K562 (cell line): ENCODE measurements at regions not wholly inside any gene's neighbourhood (a gene's known extent, or its start where the extent isn't known, plus 50 kb on each side); places are given as distances from the start of the nearest gene placed in this dataset.

Source experiments
- ATAC-seq: fragments of 200-7000 bp; cut with Tn5 transposase; 3 replicates; pipeline ENCODE4 v1.9.1; 2020; ENCODE audit warnings: moderate library complexity
- BruUV-seq: library from RNA; stranded (reverse); fragments of 400-500 nt; replicated peaks from 2 replicates; lab custom pipeline; 2021; lab: Mats Ljungman, UMichigan
- CTCF ChIA-PET: fragments of 300-600 bp; formaldehyde crosslinking; extraction: SDS; loops from one replicate; lab custom pipeline; 2021; ENCODE audit warnings: low intra/inter-chr PET ratio; lab: Yijun Ruan, JAX
- POLR2A ChIA-PET: fragments of 300-600, 350-650 bp; sonication (Branson Sonifier 250); formaldehyde crosslinking; extraction: SDS; loops from one replicate; lab custom pipeline; 2021; ENCODE audit warnings: antibody characterized with exemption, inconsistent platforms; lab: Yijun Ruan, JAX
- DNase-seq, 4 experiments: peaks; one replicate each; pipeline versions ENCODE4 v3.0.0 to v3.0.0-alpha.2; 2011 to 2018; ENCODE audit warnings: low spot score in 3 of 4, mixed read lengths in 3 of 4; ENCODE audit errors: extremely low read depth in 1 of 4
- FAIRE-seq: peaks from 2 replicates; lab custom pipeline; 2011; peaks lifted over from hg19 to GRCh38; lab: Jason Lieb, UNC
- H2AFZ ChIP-seq: 2 replicates; pipeline ENCODE4 v1.6.0; 2011; ENCODE audit warnings: low read depth, low read length, control low read depth, inconsistent platforms
- H3K27ac ChIP-seq: fragments of 200-600 bp; 3 replicates; pipeline ENCODE4 v1.8.0; 2011; ENCODE audit warnings: low read depth, mild to moderate bottlenecking, control low read depth, inconsistent platforms, low read length, moderate library complexity, mixed read lengths; ENCODE audit errors: extremely low read depth
- H3K27me3 ChIP-seq, 2 experiments: fragments of 300-600 bp in 1 of 2; 2 replicates in 1 of 2; 3 replicates in 1 of 2; pipeline versions ENCODE4 v1.6.0 to v1.8.0; 2011; ENCODE audit warnings: inconsistent platforms in 2 of 2, low read length in 2 of 2, mild to moderate bottlenecking in 1 of 2, mixed read lengths in 1 of 2, moderate library complexity in 1 of 2; ENCODE audit not compliant: control insufficient read depth in 2 of 2, insufficient read depth in 2 of 2
- H3K36me3 ChIP-seq: fragments of 300-600 bp; 3 replicates; pipeline ENCODE4 v1.8.0; 2011; ENCODE audit warnings: mild to moderate bottlenecking, low read length, inconsistent platforms; ENCODE audit not compliant: control insufficient read depth, insufficient read depth
- H3K4me1 ChIP-seq, 2 experiments: fragments of 200-600 bp in 1 of 2; replicated peaks in 1 of 2; 2 replicates in 1 of 2; 3 replicates in 1 of 2; pipeline versions ENCODE4 v1.5.1 to v1.8.0; 2011; ENCODE audit warnings: inconsistent platforms in 2 of 2, low read length in 2 of 2, mild to moderate bottlenecking in 1 of 2, mixed read lengths in 1 of 2, moderate library complexity in 1 of 2; ENCODE audit not compliant: control insufficient read depth in 2 of 2, insufficient read depth in 2 of 2
- H3K4me2 ChIP-seq: 2 replicates; pipeline ENCODE4 v1.6.1; 2011; ENCODE audit warnings: low read length, control low read depth, inconsistent platforms, mixed read lengths; ENCODE audit not compliant: insufficient read depth
- H3K4me3 ChIP-seq: fragments of 200-600 bp; sonication (generic), shearing (Covaris generic); 2 replicates; pipeline ENCODE4 v1.5.1; 2016; ENCODE audit warnings: control low read depth, inconsistent platforms
- H3K79me2 ChIP-seq: fragments of 200-600 bp; 3 replicates; pipeline ENCODE4 v1.8.0; 2011; ENCODE audit warnings: low read length, inconsistent platforms; ENCODE audit not compliant: control insufficient read depth, insufficient read depth
- H3K9ac ChIP-seq, 2 experiments: 2 replicates each; pipeline versions ENCODE4 v1.6.0 to v1.6.1; 2011; ENCODE audit warnings: low read depth in 2 of 2, low read length in 2 of 2, control low read depth in 1 of 2, inconsistent platforms in 1 of 2, mild to moderate bottlenecking in 1 of 2, mixed read lengths in 1 of 2; ENCODE audit not compliant: insufficient read depth in 1 of 2
- H3K9me1 ChIP-seq: one replicate; pipeline ENCODE4 v1.6.0; 2011; ENCODE audit warnings: inconsistent platforms, mild to moderate bottlenecking, low read length, moderate library complexity; ENCODE audit not compliant: control insufficient read depth, insufficient read depth
- H3K9me3 ChIP-seq: replicated peaks from 2 replicates; pipeline ENCODE4 v1.5.1; 2011; ENCODE audit warnings: low read depth, low read length, inconsistent platforms; ENCODE audit not compliant: control insufficient read depth, insufficient read depth
- H4K20me1 ChIP-seq: replicated peaks from 2 replicates; pipeline ENCODE4 v1.6.1; 2011; ENCODE audit warnings: low read length, inconsistent platforms, mixed read lengths; ENCODE audit not compliant: control insufficient read depth, insufficient read depth
- ELF4 ChIP-seq: fragments of 450-650 bp; formaldehyde crosslinking; IDR thresholded peaks from 2 replicates; pipeline ENCODE4 v1.4.0; 2022; ENCODE audit warnings: missing genetic modification characterization
- PHF21A ChIP-seq: fragments of 450-650 bp; IDR thresholded peaks from 2 replicates; pipeline ENCODE4 v1.6.1; 2017; ENCODE audit warnings: low read depth, borderline replicate concordance
- RNF2 ChIP-seq: sonication (generic); IDR thresholded peaks from 2 replicates; pipeline ENCODE4 v1.6.1; 2016
- U2AF1 ChIP-seq: fragments of 200-400 bp; formaldehyde crosslinking; optimal IDR thresholded peaks from 2 replicates; pipeline ENCODE3; 2017; ENCODE audit warnings: mild to moderate bottlenecking, low read depth, low read length, moderate library complexity
- ZNF253 ChIP-seq: fragments of 250-450 bp; sonication (Bioruptor Pico); conservative IDR thresholded peaks from 2 replicates; pipeline ENCODE4 v1.6.1; 2021; ENCODE audit warnings: mild to moderate bottlenecking
- WGBS: fragments of 100-300 bp; shearing (Covaris generic); methylation state at CpG from one replicate; pipeline ENCODE4 v1.1.6; 2016; ENCODE audit warnings: low coverage, mixed read lengths; ENCODE audit not compliant: insufficient coverage; ENCODE audit errors: missing lambda C conversion rate; 5-methylcytosine and 5-hydroxymethylcytosine counted together
- in situ Hi-C: fragments of 300-500 bp; cut with MboI; formaldehyde crosslinking; loops from 4 replicates; pipeline ENCODE4 v1.15.0; 2018; ENCODE audit warnings: inconsistent platforms, mixed read lengths
- intact Hi-C: fragments of 100-400 bp; cut with micrococcal nuclease; formaldehyde crosslinking; loops from 2 replicates; pipeline ENCODE4 v1.14.2; 2022

DNA sequence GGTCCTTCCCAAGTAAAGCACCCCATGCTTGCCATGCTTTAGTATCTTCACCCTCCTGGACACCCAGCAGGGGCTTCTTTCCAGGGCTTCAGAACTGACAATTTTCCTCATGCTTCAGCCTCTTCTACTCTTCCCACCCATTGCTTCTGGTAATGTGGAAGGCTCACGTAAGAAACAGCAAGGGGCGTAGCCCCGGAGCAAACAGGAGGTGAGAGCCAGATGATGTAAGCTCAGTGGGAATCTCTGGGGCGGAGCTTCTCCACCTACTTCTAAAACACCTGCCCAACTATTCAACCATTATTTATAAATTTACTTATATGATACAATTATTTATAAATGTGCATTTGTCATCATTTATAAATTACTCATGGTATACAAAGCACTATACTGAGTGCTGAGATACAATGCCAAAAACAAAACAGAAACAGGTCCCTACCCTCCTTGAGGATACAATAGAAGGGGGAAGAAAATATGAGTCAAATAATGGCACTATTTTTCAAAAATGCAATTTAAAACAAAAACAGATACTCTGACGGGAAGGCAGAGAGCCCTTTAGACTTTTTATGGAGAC, 140.1 kb upstream of the CAMK1G start:
- no peak for ATAC-seq

GRCh38 chr1:209443975-209444651, 139.4 kb upstream of the CAMK1G start:
- no peak for FAIRE-seq
- BruUV-seq, result no TSS peak

More for the DNA sequence above, 140.1 kb upstream of the CAMK1G start:
- no peaks in the 10 kb centered on the region for H3K27me3 ChIP-seq
- H3K79me2 ChIP-seq, result no peaks in the 10 kb centered on the region
- 1% methylated on average over 5 of the region's 5 CpGs for WGBS
- H3K27ac ChIP-seq, result no peak overlapping the region
- no peaks in the 10 kb centered on the region for H3K9me1 ChIP-seq
- H3K4me3 ChIP-seq, result no peak overlapping the region
- H3K4me2 ChIP-seq, result no peak overlapping the region
- H3K4me1 ChIP-seq, result no peaks in the 10 kb centered on the region
- FAIRE-seq, result no peak
- no peaks in the 10 kb centered on the region for H3K36me3 ChIP-seq
- H4K20me1 ChIP-seq, result no peaks in the 10 kb centered on the region
- ChIA-PET CTCF (no interaction called here), POLR2A (no interaction called here)
- intact Hi-C loops, result no loop called here
- H2AFZ ChIP-seq, result no peak overlapping the region
- H3K9me3 ChIP-seq, result no peaks in the 10 kb centered on the region
- BruUV-seq, result no TSS peak
- no peak overlapping the region for H3K9ac ChIP-seq
- TF ChIP-seq ZNF253 (CRISPR knock-in tag), result no peak
- DNase-seq, result no peak
- in situ Hi-C loops, result no loop called here

More at GRCh38 chr1:209443975-209444651, 139.4 kb upstream of the CAMK1G start:
- Histone ChIP-seq H3K27me3 (no peaks in the 10 kb centered on the region), H3K36me3 (no peaks in the 10 kb centered on the region)
- no peak for TF ChIP-seq RNF2
- no peak for TF ChIP-seq ELF4 (CRISPR knock-in tag)
- TF ChIP-seq PHF21A, result no peak
- TF ChIP-seq U2AF1, result no peak
- TF ChIP-seq, all 486 proteins: peak for 0
- H3K4me2 ChIP-seq, result no peak overlapping the region
- in situ Hi-C loops, result no loop called here
- H4K20me1 ChIP-seq, result no peaks in the 10 kb centered on the region
- ATAC-seq (no peak), DNase-seq (no peak)
- no peak overlapping the region for H3K9ac ChIP-seq
- no peaks in the 10 kb centered on the region for H3K9me3 ChIP-seq
- no peak overlapping the region for H3K27ac ChIP-seq
- H3K79me2 ChIP-seq, result no peaks in the 10 kb centered on the region
- intact Hi-C loops, result no loop called here
- 0% methylated on average over 3 of the region's 3 CpGs for WGBS
- H2AFZ ChIP-seq, result no peak overlapping the region
- POLR2A ChIA-PET, result no interaction called here
- no peaks in the 10 kb centered on the region for H3K9me1 ChIP-seq
- CTCF ChIA-PET, result no interaction called here
- H3K4me3 ChIP-seq, result no peak overlapping the region
- H3K4me1 ChIP-seq, result no peaks in the 10 kb centered on the region
